ENCODE measurements at regions not wholly inside any gene's neighbourhood (a gene's known extent, or its start where the extent isn't known, plus 50 kb on each side); places are given as distances from the start of the nearest gene placed in this dataset.

DNA sequence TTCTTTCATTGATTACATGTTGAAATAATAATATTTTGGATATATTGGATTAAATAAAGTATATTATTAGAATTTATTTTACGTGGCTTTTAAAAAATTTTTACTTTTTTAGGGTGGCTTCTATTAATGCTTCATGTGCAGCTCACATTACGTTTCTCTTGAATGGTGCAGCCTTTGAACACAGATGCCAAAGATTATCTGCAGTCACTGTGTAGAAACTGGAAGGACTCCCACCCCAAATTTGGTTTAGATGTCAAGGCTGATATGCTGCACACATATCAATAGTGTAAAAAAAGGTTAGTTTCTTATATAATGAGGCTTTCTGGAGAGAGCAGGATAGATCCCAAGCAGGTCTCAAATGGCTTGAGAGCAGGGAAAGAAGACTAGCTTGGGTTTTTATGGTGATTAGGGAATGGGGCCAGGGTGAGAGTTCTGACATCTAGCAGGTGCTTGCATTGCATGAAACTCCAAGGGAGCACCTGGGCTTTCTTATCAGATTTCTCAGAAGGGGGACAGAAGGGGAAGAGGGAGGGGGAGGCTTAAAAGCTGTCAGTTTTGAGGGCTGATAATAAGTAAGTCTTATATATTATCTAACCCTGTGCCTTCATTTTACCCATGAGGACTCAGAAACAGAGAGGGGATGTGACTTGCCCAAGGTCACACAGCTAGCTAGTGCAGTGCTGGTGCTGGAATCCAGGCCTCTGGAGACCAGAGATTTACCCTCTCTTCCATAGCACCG lies 89.6 kb downstream of the CHST2 start:
- no peak for DNase-seq

DNA sequence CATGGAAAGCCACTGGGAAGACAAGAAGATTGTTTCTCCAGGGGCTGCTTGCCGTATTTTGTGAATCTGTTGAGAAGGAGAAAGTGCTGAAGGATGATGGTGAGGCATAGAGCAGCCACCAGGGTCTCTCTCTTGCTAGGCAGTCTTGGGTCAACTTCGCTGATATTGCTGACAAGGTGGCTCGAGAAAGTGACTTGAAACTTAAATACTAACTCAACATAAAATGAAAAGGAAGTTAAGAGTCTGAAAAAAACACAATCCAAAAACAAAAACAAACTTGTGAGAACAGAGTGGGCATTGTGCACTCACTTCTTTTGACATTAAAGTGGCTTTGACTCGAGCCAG lies 90.1 kb downstream of the CHST2 start:
- no peak for DNase-seq

DNA sequence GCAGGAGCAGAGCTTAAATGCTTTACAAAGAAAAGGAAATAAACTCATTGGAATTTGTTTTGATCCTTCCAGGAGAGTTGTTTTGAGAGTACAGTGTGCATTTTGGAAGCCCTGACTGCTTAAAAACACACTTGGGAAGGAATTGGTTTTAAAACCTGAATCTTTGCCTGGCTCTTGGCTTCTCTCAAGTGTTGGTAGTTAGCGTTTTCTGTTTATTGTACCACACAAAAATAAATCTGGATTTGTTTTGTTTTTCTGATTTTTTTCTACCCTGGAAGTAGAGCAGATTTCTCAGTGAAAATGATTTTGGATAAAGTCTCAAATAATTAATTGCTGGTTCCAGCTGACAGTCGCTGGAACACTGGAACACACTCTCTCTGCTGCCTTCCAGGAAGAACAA lies 90.6 kb downstream of the CHST2 start:
- no peak for DNase-seq

DNA sequence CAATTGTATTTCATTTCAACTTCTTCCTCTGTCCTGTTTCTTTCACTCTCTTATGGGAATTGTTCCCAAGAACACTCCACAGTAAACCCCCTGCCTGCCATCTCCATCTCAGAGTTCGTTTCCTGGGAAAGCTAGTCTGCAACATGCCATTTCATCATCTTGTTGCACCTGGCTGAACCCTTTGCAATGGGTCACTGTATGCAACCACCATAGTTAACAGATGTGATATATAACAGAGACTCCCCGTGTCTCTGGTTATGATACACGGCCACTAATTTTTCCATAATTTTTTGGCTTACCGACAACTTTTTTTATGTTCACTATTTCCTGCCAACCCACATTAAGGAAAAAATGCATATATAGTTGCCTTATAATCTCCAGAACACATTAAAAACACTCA lies 95.5 kb downstream of the CHST2 start:
- peak; percentile 52 for DNase-seq
